ENCODE measurements at regions not wholly inside any gene's neighbourhood (a gene's known extent, or its start where the extent isn't known, plus 50 kb on each side); places are given as distances from the start of the nearest gene placed in this dataset.

DNA sequence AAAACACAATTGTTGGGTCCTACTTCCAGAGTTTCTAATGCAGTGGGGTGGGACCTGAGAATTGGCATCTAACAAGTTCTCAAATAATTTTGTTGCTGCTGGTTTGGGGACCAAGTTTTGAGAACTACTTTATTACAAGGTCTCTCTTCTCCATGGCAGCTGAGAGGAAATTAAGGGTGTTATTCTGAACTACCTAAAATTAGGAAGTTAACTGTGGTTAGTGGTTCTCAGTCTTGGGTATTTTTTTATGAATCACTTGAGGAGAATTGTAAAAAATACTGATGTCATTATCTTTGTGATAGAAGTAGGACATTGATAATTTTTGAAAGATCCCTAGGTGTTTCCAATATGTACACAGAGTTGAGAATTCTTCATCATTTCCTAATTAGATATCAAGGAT is 210.2 kb downstream of the MC4R start:
- TF ChIP-seq, protein P1, sequence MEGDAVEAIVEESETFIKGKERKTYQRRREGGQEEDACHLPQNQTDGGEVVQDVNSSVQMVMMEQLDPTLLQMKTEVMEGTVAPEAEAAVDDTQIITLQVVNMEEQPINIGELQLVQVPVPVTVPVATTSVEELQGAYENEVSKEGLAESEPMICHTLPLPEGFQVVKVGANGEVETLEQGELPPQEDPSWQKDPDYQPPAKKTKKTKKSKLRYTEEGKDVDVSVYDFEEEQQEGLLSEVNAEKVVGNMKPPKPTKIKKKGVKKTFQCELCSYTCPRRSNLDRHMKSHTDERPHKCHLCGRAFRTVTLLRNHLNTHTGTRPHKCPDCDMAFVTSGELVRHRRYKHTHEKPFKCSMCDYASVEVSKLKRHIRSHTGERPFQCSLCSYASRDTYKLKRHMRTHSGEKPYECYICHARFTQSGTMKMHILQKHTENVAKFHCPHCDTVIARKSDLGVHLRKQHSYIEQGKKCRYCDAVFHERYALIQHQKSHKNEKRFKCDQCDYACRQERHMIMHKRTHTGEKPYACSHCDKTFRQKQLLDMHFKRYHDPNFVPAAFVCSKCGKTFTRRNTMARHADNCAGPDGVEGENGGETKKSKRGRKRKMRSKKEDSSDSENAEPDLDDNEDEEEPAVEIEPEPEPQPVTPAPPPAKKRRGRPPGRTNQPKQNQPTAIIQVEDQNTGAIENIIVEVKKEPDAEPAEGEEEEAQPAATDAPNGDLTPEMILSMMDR (conservative IDR thresholded peaks at IDR 0.05; ENCODE audit: low read length), result no peak
- TF ChIP-seq EZH2phosphoT487 (IDR thresholded peaks at IDR 0.05; ENCODE audit: borderline replicate concordance, low read depth, low read length), result no peak
